DND-41 (cell line): ENCODE measurements at regions not wholly inside any gene's neighbourhood (a gene's known extent, or its start where the extent isn't known, plus 50 kb on each side); places are given as distances from the start of the nearest gene placed in this dataset.

Source experiments
- CTCF ChIP-seq: IDR thresholded peaks from 2 replicates; pipeline ENCODE4 v1.5.1; 2012; ENCODE audit warnings: borderline replicate concordance, low read length, moderate library complexity, mild to moderate bottlenecking; ENCODE audit not compliant: poor library complexity, severe bottlenecking; ENCODE audit errors: extremely low read depth
- EZH2 ChIP-seq: IDR thresholded peaks from 3 replicates; pipeline ENCODE4 v1.6.1; 2012; ENCODE audit warnings: borderline replicate concordance, low read depth, mild to moderate bottlenecking, moderate library complexity, low read length, inconsistent platforms; ENCODE audit not compliant: severe bottlenecking

- TF ChIP-seq CTCF = no peak
- TF ChIP-seq EZH2 = no peak
Measured at GRCh38 chr10:36597756-36598320, 527.6 kb upstream of the ANKRD30A start.
